ENCODE measurements at regions not wholly inside any gene's neighbourhood (a gene's known extent, or its start where the extent isn't known, plus 50 kb on each side); places are given as distances from the start of the nearest gene placed in this dataset.

GRCh38 chr20:60631585-60632287 is 620.3 kb upstream of the CDH4 start:
- no TSS peak for BruUV-seq (replicated peaks)
- no peak for ATAC-seq
- H3K27ac ChIP-seq (ENCODE audit: low read length), result no peak overlapping the region
- POLR2A ChIA-PET, result no interaction called here
- no peak overlapping the region for H3K4me3 ChIP-seq (ENCODE audit: low read depth in 2 of 2, low read length in 2 of 2)
- DNase-seq (ENCODE audit: low read depth, low spot score), result no peak
- H3K27me3 ChIP-seq (ENCODE audit: control insufficient read depth, insufficient read depth, low read length), result no peaks in the 10 kb centered on the region; the same call in 1 of the 2 replicates
- in situ Hi-C loops (cut with HindIII; ENCODE audit: low pct_unique_long_range_greater_than_20kb, low sequenced_read_pairs), result no loop called here
- H3K9me3 ChIP-seq (ENCODE audit: control insufficient read depth, insufficient read depth, low read depth, low read length), result no peaks in the 10 kb centered on the region
- H3K36me3 ChIP-seq (ENCODE audit: control insufficient read depth, insufficient read depth, low read length), result no peaks in the 10 kb centered on the region
- intact Hi-C loops (cut with micrococcal nuclease; ENCODE audit: unreplicated experiment), result no loop called here
- H3K4me1 ChIP-seq (ENCODE audit: control insufficient read depth, insufficient read depth, low read length), result no peaks in the 10 kb centered on the region
- CTCF ChIA-PET, result no interaction called here
- TF ChIP-seq SIN3A (IDR thresholded peaks at IDR 0.05; ENCODE audit: borderline replicate concordance, insufficient read depth, low read depth, low read length) (no peak), CTCF (IDR thresholded peaks at IDR 0.05) (no peak), REST (IDR thresholded peaks at IDR 0.05; ENCODE audit: insufficient read depth in 1 of 2, low read depth in 2 of 2, low read length in 1 of 2) (no peak), POLR2AphosphoS5 (IDR thresholded peaks at IDR 0.05; ENCODE audit: low read depth, low read length) (no peak), TCF7L2 (IDR thresholded peaks at IDR 0.05; ENCODE audit: low read depth, low read length) (no peak)

GRCh38 chr20:60632391-60633262 is 619.4 kb upstream of the CDH4 start:
- TF ChIP-seq POLR2AphosphoS5 (IDR thresholded peaks at IDR 0.05; ENCODE audit: low read depth, low read length), result no peak
- no peak for TF ChIP-seq REST (IDR thresholded peaks at IDR 0.05; ENCODE audit: insufficient read depth in 1 of 2, low read depth in 2 of 2, low read length in 1 of 2)
- no peak for TF ChIP-seq TCF7L2 (IDR thresholded peaks at IDR 0.05; ENCODE audit: low read depth, low read length)
- no peak for TF ChIP-seq CTCF (IDR thresholded peaks at IDR 0.05)
- no peak for TF ChIP-seq SIN3A (IDR thresholded peaks at IDR 0.05; ENCODE audit: borderline replicate concordance, insufficient read depth, low read depth, low read length)
- BruUV-seq (replicated peaks), result no TSS peak
- Histone ChIP-seq H3K9me3 (ENCODE audit: control insufficient read depth, insufficient read depth, low read depth, low read length) (no peaks in the 10 kb centered on the region), H3K27me3 (ENCODE audit: control insufficient read depth, insufficient read depth, low read length) (no peaks in the 10 kb centered on the region; the same call in 1 of the 2 replicates), H3K4me1 (ENCODE audit: control insufficient read depth, insufficient read depth, low read length) (no peaks in the 10 kb centered on the region), H3K4me3 (ENCODE audit: low read depth in 2 of 2, low read length in 2 of 2) (no peak overlapping the region), H3K36me3 (ENCODE audit: control insufficient read depth, insufficient read depth, low read length) (no peaks in the 10 kb centered on the region), H3K27ac (ENCODE audit: low read length) (no peak overlapping the region)
- CTCF ChIA-PET, result no interaction called here
- no peak for DNase-seq (ENCODE audit: low read depth, low spot score)
- in situ Hi-C loops (cut with HindIII; ENCODE audit: low pct_unique_long_range_greater_than_20kb, low sequenced_read_pairs), result no loop called here
- POLR2A ChIA-PET, result no interaction called here
- ATAC-seq, result no peak
- intact Hi-C loops (cut with micrococcal nuclease; ENCODE audit: unreplicated experiment), result no loop called here

Data from Panc1 (cell line).